HCT116 (cell line): ENCODE measurements at regions not wholly inside any gene's neighbourhood (a gene's known extent, or its start where the extent isn't known, plus 50 kb on each side); places are given as distances from the start of the nearest gene placed in this dataset.

Experiments
- EGR1 ChIP-seq: IDR thresholded peaks from 2 replicates; pipeline ENCODE4 v1.6.1; 2012; ENCODE audit warnings: low read depth
- ELF1 ChIP-seq: IDR thresholded peaks from 2 replicates; pipeline ENCODE4 v1.6.1; 2012; ENCODE audit warnings: low read depth, borderline replicate concordance
- EZH2phosphoT487 ChIP-seq: fragments of 200-600 bp; IDR thresholded peaks from 2 replicates; pipeline ENCODE4 v1.6.1; 2018; ENCODE audit warnings: antibody characterized with exemption, borderline replicate concordance
- POLR2A ChIP-seq: IDR thresholded peaks from 2 replicates; pipeline ENCODE4 v1.7.0; 2011; ENCODE audit warnings: borderline replicate concordance; ENCODE audit not compliant: insufficient read depth, insufficient read length; ENCODE audit errors: extremely low read depth
- TF ChIP-seq, protein P1 (sequence below), 3 experiments: fragments of 200-600 bp in 1 of 3; sonication (generic) in 1 of 3; IDR thresholded peaks in 2 of 3; conservative IDR thresholded peaks in 1 of 3; 2 replicates each; pipeline ENCODE4 v1.5.1; 2012 to 2017; ENCODE audit warnings: low read depth in 2 of 3, low read length in 2 of 3, antibody characterized with exemption in 1 of 3, borderline replicate concordance in 1 of 3, control low read depth in 1 of 3, mild to moderate bottlenecking in 1 of 3, mixed read lengths in 1 of 3, mixed run types in 1 of 3, moderate library complexity in 1 of 3; ENCODE audit not compliant: insufficient read depth in 1 of 3
- TF ChIP-seq, protein P2 (sequence below): IDR thresholded peaks from 2 replicates; pipeline ENCODE4 v1.6.1; 2012

DNA sequence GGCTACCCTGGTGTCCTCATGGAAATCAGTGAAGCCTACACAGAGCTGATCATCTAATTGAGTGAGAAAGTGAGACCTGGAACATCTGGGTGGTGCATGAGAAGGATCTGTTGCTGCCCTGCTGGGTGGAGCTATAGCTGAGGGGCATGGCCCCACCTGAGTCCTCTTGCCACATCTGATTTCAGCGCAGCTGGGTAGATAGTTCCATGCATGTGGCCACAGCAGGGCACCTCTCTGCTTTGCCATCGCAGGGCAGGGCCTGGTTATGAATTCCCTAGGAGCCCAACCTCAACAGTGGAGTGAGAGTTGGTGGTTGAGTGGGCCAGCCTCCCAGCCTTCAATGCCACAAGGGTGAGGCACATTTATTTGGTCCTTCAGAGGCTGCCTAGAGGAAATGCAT, 407.8 kb downstream of the BCL11B start:
- no peak for TF ChIP-seq POLR2A
- TF ChIP-seq, protein P1, sequence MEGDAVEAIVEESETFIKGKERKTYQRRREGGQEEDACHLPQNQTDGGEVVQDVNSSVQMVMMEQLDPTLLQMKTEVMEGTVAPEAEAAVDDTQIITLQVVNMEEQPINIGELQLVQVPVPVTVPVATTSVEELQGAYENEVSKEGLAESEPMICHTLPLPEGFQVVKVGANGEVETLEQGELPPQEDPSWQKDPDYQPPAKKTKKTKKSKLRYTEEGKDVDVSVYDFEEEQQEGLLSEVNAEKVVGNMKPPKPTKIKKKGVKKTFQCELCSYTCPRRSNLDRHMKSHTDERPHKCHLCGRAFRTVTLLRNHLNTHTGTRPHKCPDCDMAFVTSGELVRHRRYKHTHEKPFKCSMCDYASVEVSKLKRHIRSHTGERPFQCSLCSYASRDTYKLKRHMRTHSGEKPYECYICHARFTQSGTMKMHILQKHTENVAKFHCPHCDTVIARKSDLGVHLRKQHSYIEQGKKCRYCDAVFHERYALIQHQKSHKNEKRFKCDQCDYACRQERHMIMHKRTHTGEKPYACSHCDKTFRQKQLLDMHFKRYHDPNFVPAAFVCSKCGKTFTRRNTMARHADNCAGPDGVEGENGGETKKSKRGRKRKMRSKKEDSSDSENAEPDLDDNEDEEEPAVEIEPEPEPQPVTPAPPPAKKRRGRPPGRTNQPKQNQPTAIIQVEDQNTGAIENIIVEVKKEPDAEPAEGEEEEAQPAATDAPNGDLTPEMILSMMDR (IDR thresholded peaks at IDR 0.05 in 2 of 3, conservative IDR thresholded peaks at IDR 0.05 in 1 of 3; ENCODE audit: borderline replicate concordance in 1 of 3, insufficient read depth in 1 of 3, low read depth in 2 of 3, low read length in 2 of 3) = no peak
- TF ChIP-seq ELF1 = no peak
- TF ChIP-seq, protein P2, sequence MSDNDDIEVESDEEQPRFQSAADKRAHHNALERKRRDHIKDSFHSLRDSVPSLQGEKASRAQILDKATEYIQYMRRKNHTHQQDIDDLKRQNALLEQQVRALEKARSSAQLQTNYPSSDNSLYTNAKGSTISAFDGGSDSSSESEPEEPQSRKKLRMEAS = no peak
- no peak for TF ChIP-seq EZH2phosphoT487
- TF ChIP-seq EGR1 = no peak
